ENCODE measurements at regions not wholly inside any gene's neighbourhood (a gene's known extent, or its start where the extent isn't known, plus 50 kb on each side); places are given as distances from the start of the nearest gene placed in this dataset.

GRCh38 chr6:147856687-147857086, 348.2 kb downstream of the SAMD5 start:
- DNase-seq (ENCODE audit: low read depth): no peak
- TF ChIP-seq CTCF (IDR thresholded peaks at IDR 0.05; ENCODE audit: low read depth, low read length, missing control alignments): no peak

GRCh38 chr6:147858421-147858820, 349.9 kb downstream of the SAMD5 start:
- DNase-seq (ENCODE audit: low read depth): no peak
- no peak overlapping the region for H3K4me3 ChIP-seq (ENCODE audit: low read depth, low read length)
- TF ChIP-seq CTCF (IDR thresholded peaks at IDR 0.05; ENCODE audit: low read depth, low read length, missing control alignments): no peak

More at GRCh38 chr6:147856687-147857086, 348.2 kb downstream of the SAMD5 start:
- H3K4me3 ChIP-seq (ENCODE audit: low read depth, low read length): no peak overlapping the region

- TF ChIP-seq CTCF (IDR thresholded peaks at IDR 0.05; ENCODE audit: low read depth, low read length, missing control alignments): no peak
- no peak for DNase-seq (ENCODE audit: low read depth)
- H3K4me3 ChIP-seq (ENCODE audit: low read depth, low read length): no peak overlapping the region
Observed at GRCh38 chr6:147859071-147859470, 350.6 kb downstream of the SAMD5 start.

- H3K4me3 ChIP-seq (ENCODE audit: low read depth, low read length): no peak overlapping the region
- no peak for TF ChIP-seq CTCF (IDR thresholded peaks at IDR 0.05; ENCODE audit: low read depth, low read length, missing control alignments)
- DNase-seq (ENCODE audit: low read depth): no peak
Observed at GRCh38 chr6:147861696-147862095, 353.2 kb downstream of the SAMD5 start.

GRCh38 chr6:147867433-147868226, 359.1 kb downstream of the SAMD5 start:
- no peak for TF ChIP-seq CTCF (IDR thresholded peaks at IDR 0.05; ENCODE audit: low read depth, low read length, missing control alignments)
- DNase-seq (ENCODE audit: low read depth): no peak
- H3K4me3 ChIP-seq (ENCODE audit: low read depth, low read length): no peak overlapping the region

GRCh38 chr6:147868427-147869190, 360.1 kb downstream of the SAMD5 start:
- DNase-seq (ENCODE audit: low read depth): no peak
- H3K4me3 ChIP-seq (ENCODE audit: low read depth, low read length): no peak overlapping the region

More at GRCh38 chr6:147868427-147869190, 360.1 kb downstream of the SAMD5 start:
- TF ChIP-seq CTCF (IDR thresholded peaks at IDR 0.05; ENCODE audit: low read depth, low read length, missing control alignments): no peak

Measured in GM12864 (cell line).